Ishikawa (cell line): ENCODE measurements at regions not wholly inside any gene's neighbourhood (a gene's known extent, or its start where the extent isn't known, plus 50 kb on each side); places are given as distances from the start of the nearest gene placed in this dataset.

Experiments used
- CEBPB ChIP-seq: IDR thresholded peaks from 2 replicates; pipeline ENCODE4 v1.6.1; 2012
- EGR1 ChIP-seq: IDR thresholded peaks from 2 replicates; pipeline ENCODE4 v1.6.1; 2012
- EP300 ChIP-seq: IDR thresholded peaks from 2 replicates; pipeline ENCODE4 v1.6.1; 2012; ENCODE audit warnings: borderline replicate concordance
- FOXM1 ChIP-seq: IDR thresholded peaks from 2 replicates; pipeline ENCODE4 v1.6.1; 2012; ENCODE audit warnings: low read depth, borderline replicate concordance
- MAX ChIP-seq: IDR thresholded peaks from 2 replicates; pipeline ENCODE4 v1.6.1; 2012
- NFIC ChIP-seq: IDR thresholded peaks from 2 replicates; pipeline ENCODE4 v1.6.1; 2012
- RAD21 ChIP-seq: IDR thresholded peaks from 2 replicates; pipeline ENCODE4 v1.6.1; 2012; ENCODE audit warnings: low read depth
- REST ChIP-seq: IDR thresholded peaks from 2 replicates; pipeline ENCODE4 v1.6.1; 2012; ENCODE audit warnings: low read depth, mild to moderate bottlenecking
- TAF1 ChIP-seq: IDR thresholded peaks from 2 replicates; pipeline ENCODE4 v1.6.1; 2012; ENCODE audit warnings: low read depth, mild to moderate bottlenecking
- TCF12 ChIP-seq: IDR thresholded peaks from 2 replicates; pipeline ENCODE4 v1.6.1; 2012; ENCODE audit warnings: low read depth
- USF1 ChIP-seq: IDR thresholded peaks from 2 replicates; pipeline ENCODE4 v1.6.1; 2012
- ZBTB7A ChIP-seq: IDR thresholded peaks from 2 replicates; pipeline ENCODE4 v1.6.1; 2012; ENCODE audit warnings: low read depth

DNA sequence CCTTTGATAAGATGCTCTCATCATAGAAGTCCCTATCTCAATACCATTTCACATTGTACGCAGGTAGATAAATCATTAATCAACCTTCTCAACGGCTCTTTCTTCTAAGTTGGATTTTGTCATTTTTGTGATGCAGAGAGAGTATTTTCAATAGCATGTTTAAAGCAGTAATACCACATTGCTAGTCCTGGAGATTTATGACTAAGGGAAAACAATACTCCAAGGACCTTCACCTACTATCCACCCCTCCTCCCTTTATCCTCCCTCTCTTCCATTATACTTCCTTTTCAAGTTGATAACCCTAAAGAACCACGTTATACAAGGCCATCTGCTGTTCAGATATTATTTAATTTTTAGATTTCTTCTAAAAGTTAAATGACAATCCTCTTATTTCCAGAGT, 65.3 kb upstream of the CHMP2B start:
- no peak for TF ChIP-seq MAX
- TF ChIP-seq EGR1: no peak
- no peak for TF ChIP-seq TCF12
- no peak for TF ChIP-seq EP300
- no peak for TF ChIP-seq FOXM1
- TF ChIP-seq TAF1: no peak
- TF ChIP-seq RAD21: no peak
- TF ChIP-seq NFIC: no peak
- no peak for TF ChIP-seq ZBTB7A
- no peak for TF ChIP-seq REST
- no peak for TF ChIP-seq USF1
- no peak for TF ChIP-seq CEBPB
